ENCODE measurements at regions not wholly inside any gene's neighbourhood (a gene's known extent, or its start where the extent isn't known, plus 50 kb on each side); places are given as distances from the start of the nearest gene placed in this dataset.
"Not testable (repeated sequence)": the region's sequence is repeated elsewhere in the genome, so short reads cannot be mapped to it uniquely, and the experiment has no call there.

- no peak for DNase-seq
These were observed 864.8 kb upstream of the AUTS2 start for GRCh38 chr7:68733219-68734153.

GRCh38 chr7:68734431-68734830, 863.8 kb upstream of the AUTS2 start:
- DNase-seq, result no peak

GRCh38 chr7:68739306-68739705, 859.0 kb upstream of the AUTS2 start:
- DNase-seq, result no peak

- DNase-seq, result peak; percentile 27
These were observed 854.2 kb upstream of the AUTS2 start for GRCh38 chr7:68744036-68744435.

GRCh38 chr7:68748934-68749900, 849.1 kb upstream of the AUTS2 start:
- no peak for DNase-seq

- no peak for DNase-seq
These were observed 845.6 kb upstream of the AUTS2 start for GRCh38 chr7:68752485-68753178.

GRCh38 chr7:68754414-68754813, 843.9 kb upstream of the AUTS2 start:
- DNase-seq, result no peak

GRCh38 chr7:68756986-68757495, 841.2 kb upstream of the AUTS2 start:
- DNase-seq, result no peak

GRCh38 chr7:68760556-68760955, 837.7 kb upstream of the AUTS2 start:
- DNase-seq, result no peak

- DNase-seq, result no peak
These were observed 830.8 kb upstream of the AUTS2 start for GRCh38 chr7:68767462-68767861.

- peak; percentile 61 for DNase-seq
These were observed 827.6 kb upstream of the AUTS2 start for GRCh38 chr7:68770649-68771048.

GRCh38 chr7:68776326-68776725, 821.9 kb upstream of the AUTS2 start:
- DNase-seq, result no peak

GRCh38 chr7:68783684-68784083, 814.6 kb upstream of the AUTS2 start:
- no peak for DNase-seq

- no peak for DNase-seq
These were observed 813.2 kb upstream of the AUTS2 start for GRCh38 chr7:68785036-68785435.

GRCh38 chr7:68787566-68787965, 810.7 kb upstream of the AUTS2 start:
- DNase-seq, result peak; percentile 14

- not testable (repeated sequence) for DNase-seq
These were observed 809.7 kb upstream of the AUTS2 start for GRCh38 chr7:68788529-68788928.

GRCh38 chr7:68789597-68789996, 808.7 kb upstream of the AUTS2 start:
- no peak for DNase-seq

GRCh38 chr7:68792351-68792750, 805.9 kb upstream of the AUTS2 start:
- DNase-seq, result no peak

- no peak for DNase-seq
These were observed 804.8 kb upstream of the AUTS2 start for GRCh38 chr7:68793513-68793912.

- DNase-seq, result no peak
These were observed 798.0 kb upstream of the AUTS2 start for GRCh38 chr7:68800316-68800715.

- DNase-seq, result no peak
These were observed 793.1 kb upstream of the AUTS2 start for GRCh38 chr7:68805159-68805558.

- DNase-seq, result no peak
These were observed 790.6 kb upstream of the AUTS2 start for GRCh38 chr7:68807666-68808065.

All from NCI-H187 treated with DMSO at 0.1 percent for 48 hours (cell line).